Activated CD4-positive, alpha-beta T cell treated with anti-CD3 and anti-CD28 coated beads for 36 hours (primary cell): ENCODE measurements at regions not wholly inside any gene's neighbourhood (a gene's known extent, or its start where the extent isn't known, plus 50 kb on each side); places are given as distances from the start of the nearest gene placed in this dataset.

ENCODE experiments used
- ATAC-seq: fragments of 200-7000 bp; cut with Tn5 transposase; one replicate; pipeline ENCODE4 v1.10.0; 2021; ENCODE audit warnings: mild to moderate bottlenecking, moderate library complexity
- CTCF ChIA-PET: fragments of 350-600 bp; sonication (Branson Sonifier 250); formaldehyde crosslinking; loops from one replicate; lab custom pipeline; 2021; ENCODE audit warnings: antibody characterized with exemption; lab: Charles Lee
- POLR2A ChIA-PET: fragments of 350-600 bp; sonication (Branson Sonifier 250); formaldehyde crosslinking; loops from one replicate; lab custom pipeline; 2021; ENCODE audit warnings: antibody characterized with exemption, inconsistent platforms; lab: Charles Lee
- DNase-seq: peaks from one replicate; pipeline ENCODE4 v3.0.0-alpha.2; 2020
- H3K27ac Mint-ChIP-seq: one replicate; pipeline ENCODE4 v1.8.0; 2021; ENCODE audit warnings: mixed read lengths
- H3K27me3 Mint-ChIP-seq: one replicate; pipeline ENCODE4 v1.8.0; 2021; ENCODE audit warnings: mixed read lengths
- H3K36me3 Mint-ChIP-seq: one replicate; pipeline ENCODE4 v1.8.0; 2021; ENCODE audit warnings: low read depth, mixed read lengths
- H3K4me1 Mint-ChIP-seq: one replicate; pipeline ENCODE4 v1.8.0; 2021; ENCODE audit warnings: mixed read lengths
- H3K4me3 Mint-ChIP-seq: one replicate; pipeline ENCODE4 v1.8.0; 2021; ENCODE audit warnings: mild to moderate bottlenecking, moderate library complexity, mixed read lengths
- H3K9me3 Mint-ChIP-seq: one replicate; pipeline ENCODE4 v1.8.0; 2021; ENCODE audit warnings: low read depth, mixed read lengths
- intact Hi-C, 2 experiments: fragments of 100-400 bp; cut with DNase I in 1 of 2; cut with micrococcal nuclease in 1 of 2; formaldehyde crosslinking; loops; one replicate each; pipeline versions ENCODE4 v1.14.2 to v1.15.1; 2022 to 2024; cut with DNase I, micrococcal nuclease

GRCh38 chr4:136908122-136908521 lies 624.2 kb downstream of the PCDH18 start:
- Mint-ChIP-seq H3K4me3 (no peak overlapping the region), H3K27me3 (no peaks in the 10 kb centered on the region), H3K9me3 (peaks cover 4% of the 10 kb centered on the region), H3K27ac (no peak overlapping the region), H3K4me1 (no peaks in the 10 kb centered on the region), H3K36me3 (no peaks in the 10 kb centered on the region)
- ChIA-PET POLR2A (no interaction called here), CTCF (no interaction called here)
- intact Hi-C loops: no loop called here
- DNase-seq (no peak), ATAC-seq (no peak)

DNA sequence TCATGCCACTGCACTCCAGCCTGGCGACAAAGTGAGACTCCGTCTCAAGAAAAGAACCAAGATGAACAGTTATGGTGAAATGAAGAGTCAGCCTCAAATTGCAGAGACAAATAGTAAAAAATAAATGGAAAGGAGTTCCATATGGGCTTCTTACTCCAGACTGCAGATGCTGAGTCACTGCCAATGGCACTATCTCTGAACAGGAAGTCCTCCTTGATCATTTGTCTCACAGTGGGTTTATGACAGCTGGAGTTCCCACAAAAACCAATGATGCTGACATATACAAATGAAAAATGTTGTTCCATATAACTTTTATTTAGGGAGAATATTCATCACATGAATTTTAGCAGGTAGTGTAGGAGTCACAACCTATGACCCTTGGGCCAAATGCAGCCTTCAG lies 631.6 kb downstream of the PCDH18 start:
- Mint-ChIP-seq H3K27ac (no peak overlapping the region), H3K4me3 (no peak overlapping the region), H3K4me1 (no peaks in the 10 kb centered on the region), H3K27me3 (no peaks in the 10 kb centered on the region), H3K9me3 (no peaks in the 10 kb centered on the region), H3K36me3 (no peaks in the 10 kb centered on the region)
- intact Hi-C loops: no loop called here
- CTCF ChIA-PET: interaction anchor here (0.9 kb wide), 1 partner anchor 18 kb away, joined by 3 read pairs; no protein-coding TSS in a partner anchor
- POLR2A ChIA-PET: no interaction called here
- DNase-seq (no peak), ATAC-seq (no peak)

- intact Hi-C loops: no loop called here
- Mint-ChIP-seq H3K36me3 (no peaks in the 10 kb centered on the region), H3K9me3 (no peaks in the 10 kb centered on the region), H3K27ac (no peak overlapping the region), H3K4me3 (no peak overlapping the region), H3K27me3 (no peaks in the 10 kb centered on the region), H3K4me1 (no peaks in the 10 kb centered on the region)
- ChIA-PET POLR2A (no interaction called here), CTCF (no interaction called here)
- ATAC-seq: no peak
- no peak for DNase-seq
These were observed 633.6 kb downstream of the PCDH18 start for GRCh38 chr4:136898590-136899248.

GRCh38 chr4:136893573-136893972 lies 638.7 kb downstream of the PCDH18 start:
- H3K9me3 Mint-ChIP-seq: no peaks in the 10 kb centered on the region
- no peaks in the 10 kb centered on the region for H3K27me3 Mint-ChIP-seq
- ATAC-seq: no peak
- no peaks in the 10 kb centered on the region for H3K36me3 Mint-ChIP-seq
- ChIA-PET CTCF (interaction anchor here (0.6 kb wide), 1 partner anchor 62 kb away, joined by 3 read pairs; no protein-coding TSS in a partner anchor), POLR2A (no interaction called here)
- no peaks in the 10 kb centered on the region for H3K4me1 Mint-ChIP-seq
- H3K4me3 Mint-ChIP-seq: no peak overlapping the region
- intact Hi-C loops: no loop called here
- H3K27ac Mint-ChIP-seq: no peak overlapping the region
- no peak for DNase-seq

DNA sequence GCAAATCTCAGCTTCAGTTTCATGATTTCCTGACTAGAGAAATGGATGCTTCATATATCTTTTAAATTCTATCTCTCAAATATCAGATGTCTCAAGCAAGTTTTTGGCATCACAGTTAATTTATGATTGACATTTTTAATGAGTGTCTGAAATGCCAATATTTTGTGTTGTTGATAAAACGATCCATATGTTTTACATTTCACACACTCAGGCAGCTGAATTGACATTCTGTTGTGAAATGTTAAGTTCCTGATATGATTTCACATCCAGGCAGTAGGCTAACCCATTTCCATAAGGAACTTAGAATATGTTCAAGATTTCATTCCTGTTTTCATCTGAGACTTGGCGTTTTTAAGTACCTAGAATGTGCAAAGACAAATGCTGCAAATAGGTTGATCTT lies 650.6 kb downstream of the PCDH18 start:
- no peaks in the 10 kb centered on the region for H3K4me1 Mint-ChIP-seq
- H3K36me3 Mint-ChIP-seq: no peaks in the 10 kb centered on the region
- intact Hi-C loops: no loop called here
- no peaks in the 10 kb centered on the region for H3K9me3 Mint-ChIP-seq
- no peak for ATAC-seq
- ChIA-PET CTCF (no interaction called here), POLR2A (no interaction called here)
- H3K27ac Mint-ChIP-seq: no peak overlapping the region
- no peaks in the 10 kb centered on the region for H3K27me3 Mint-ChIP-seq
- DNase-seq: no peak
- H3K4me3 Mint-ChIP-seq: no peak overlapping the region

DNA sequence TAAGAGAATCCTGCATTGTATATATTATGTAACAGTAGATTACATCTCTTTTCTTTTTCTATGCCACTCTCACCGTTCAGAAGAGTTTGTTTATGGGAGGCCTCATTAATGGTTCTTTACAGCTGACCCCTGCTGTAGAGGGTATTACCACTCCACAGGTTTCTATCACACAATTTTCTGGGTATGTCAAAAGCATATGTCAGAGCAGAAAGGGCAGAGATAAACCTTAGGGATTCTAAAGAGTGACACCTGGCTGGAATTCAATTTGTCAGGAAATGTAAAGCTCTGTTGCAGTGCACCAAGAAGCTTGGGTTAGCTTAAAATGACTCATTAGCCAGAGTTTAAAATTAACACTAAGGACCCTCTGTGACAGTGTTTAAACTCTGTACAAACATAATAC lies 658.7 kb downstream of the PCDH18 start:
- ATAC-seq (no peak), DNase-seq (no peak)
- Mint-ChIP-seq H3K36me3 (no peaks in the 10 kb centered on the region), H3K27ac (no peak overlapping the region), H3K4me3 (no peak overlapping the region), H3K4me1 (no peaks in the 10 kb centered on the region), H3K9me3 (no peaks in the 10 kb centered on the region), H3K27me3 (no peaks in the 10 kb centered on the region)
- intact Hi-C loops: no loop called here
- ChIA-PET POLR2A (no interaction called here), CTCF (interaction anchor here (0.7 kb wide), 1 partner anchor 11 kb away, joined by 3 read pairs; no protein-coding TSS in a partner anchor)

- ATAC-seq: no peak
- H3K9me3 Mint-ChIP-seq: no peaks in the 10 kb centered on the region
- DNase-seq: no peak
- intact Hi-C loops: no loop called here
- ChIA-PET CTCF (no interaction called here), POLR2A (no interaction called here)
- no peak overlapping the region for H3K4me3 Mint-ChIP-seq
- H3K27me3 Mint-ChIP-seq: no peaks in the 10 kb centered on the region
- no peak overlapping the region for H3K27ac Mint-ChIP-seq
- H3K36me3 Mint-ChIP-seq: no peaks in the 10 kb centered on the region
- H3K4me1 Mint-ChIP-seq: no peaks in the 10 kb centered on the region
These were observed 664.8 kb downstream of the PCDH18 start for GRCh38 chr4:136867465-136867864.

- no peak overlapping the region for H3K4me3 Mint-ChIP-seq
- H3K27ac Mint-ChIP-seq: no peak overlapping the region
- ChIA-PET POLR2A (no interaction called here), CTCF (interaction anchor here (0.7 to 2.7 kb wide), 3 partner anchors 11 to 325 kb away, joined by 3 to 12 read pairs (median 3); no protein-coding TSS in a partner anchor)
- H3K36me3 Mint-ChIP-seq: no peaks in the 10 kb centered on the region
- intact Hi-C loops: no loop called here
- no peaks in the 10 kb centered on the region for H3K27me3 Mint-ChIP-seq
- no peak for DNase-seq
- ATAC-seq: no peak
- no peaks in the 10 kb centered on the region for H3K9me3 Mint-ChIP-seq
- H3K4me1 Mint-ChIP-seq: no peaks in the 10 kb centered on the region
These were observed 666.8 kb downstream of the PCDH18 start for GRCh38 chr4:136865526-136865925.

- Mint-ChIP-seq H3K27me3 (no peaks in the 10 kb centered on the region), H3K36me3 (no peaks in the 10 kb centered on the region), H3K9me3 (no peaks in the 10 kb centered on the region), H3K4me1 (no peaks in the 10 kb centered on the region), H3K27ac (no peak overlapping the region), H3K4me3 (no peak overlapping the region)
- CTCF ChIA-PET: interaction anchor here (0.7 to 2.7 kb wide), 9 partner anchors 8 to 325 kb away, joined by 3 to 12 read pairs (median 3); no protein-coding TSS in a partner anchor
- DNase-seq (peak; percentile 42), ATAC-seq (peak; percentile 49)
- intact Hi-C loops: no loop called here
- POLR2A ChIA-PET: no interaction called here
These were observed 667.6 kb downstream of the PCDH18 start for GRCh38 chr4:136864604-136865185.

DNA sequence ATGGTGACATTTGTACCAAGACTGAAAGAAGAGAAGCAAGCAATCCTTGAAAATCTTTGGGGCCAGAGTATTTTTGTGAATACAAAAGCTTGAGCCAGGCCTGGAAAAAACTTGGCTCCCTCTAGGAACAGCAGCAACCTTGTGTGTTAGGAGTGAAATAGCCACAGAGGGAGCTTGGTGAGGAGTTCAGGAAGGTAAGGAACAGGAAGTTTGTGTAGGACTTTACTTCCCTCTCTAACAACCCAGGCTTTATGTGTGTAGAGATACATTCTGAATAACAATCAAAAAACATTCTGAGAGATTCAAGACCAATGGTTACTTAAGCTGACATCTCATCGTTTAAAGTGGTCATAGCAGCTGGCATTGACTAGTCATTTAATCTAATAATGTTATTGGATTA lies 668.5 kb downstream of the PCDH18 start:
- CTCF ChIA-PET: interaction anchor here (1.0 to 2.7 kb wide), 4 partner anchors 9 to 74 kb away, joined by 3 to 12 read pairs (median 4); no protein-coding TSS in a partner anchor
- H3K9me3 Mint-ChIP-seq: no peaks in the 10 kb centered on the region
- H3K36me3 Mint-ChIP-seq: no peaks in the 10 kb centered on the region
- POLR2A ChIA-PET: no interaction called here
- ATAC-seq (no peak), DNase-seq (no peak)
- no peak overlapping the region for H3K27ac Mint-ChIP-seq
- no peaks in the 10 kb centered on the region for H3K27me3 Mint-ChIP-seq
- H3K4me1 Mint-ChIP-seq: no peaks in the 10 kb centered on the region
- intact Hi-C loops: no loop called here
- no peak overlapping the region for H3K4me3 Mint-ChIP-seq

DNA sequence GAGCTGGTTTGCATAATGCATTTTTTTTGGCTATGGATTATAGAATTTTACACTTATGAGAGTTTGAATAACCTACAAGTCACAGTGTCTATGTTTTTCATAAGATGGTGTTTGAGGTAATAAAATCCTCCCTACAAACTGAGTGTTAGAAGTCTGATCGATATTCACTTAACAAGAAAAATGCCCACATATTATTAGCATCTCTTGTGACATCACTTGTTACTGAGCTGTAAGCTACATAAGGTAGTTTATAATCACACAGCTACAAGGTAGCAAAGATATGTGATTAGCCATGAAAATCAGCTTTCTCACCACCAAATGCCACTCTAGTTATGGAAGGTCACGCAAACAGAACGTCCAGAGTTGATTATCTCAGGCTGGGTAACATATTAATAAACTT lies 669.6 kb downstream of the PCDH18 start:
- H3K9me3 Mint-ChIP-seq: no peaks in the 10 kb centered on the region
- ChIA-PET POLR2A (no interaction called here), CTCF (interaction anchor here (1.0 kb wide), 2 partner anchors 11 to 638 kb away, joined by 3 read pairs; no protein-coding TSS in a partner anchor)
- DNase-seq (no peak), ATAC-seq (no peak)
- H3K4me3 Mint-ChIP-seq: no peak overlapping the region
- H3K4me1 Mint-ChIP-seq: no peaks in the 10 kb centered on the region
- intact Hi-C loops: no loop called here
- H3K27ac Mint-ChIP-seq: no peak overlapping the region
- H3K36me3 Mint-ChIP-seq: no peaks in the 10 kb centered on the region
- H3K27me3 Mint-ChIP-seq: no peaks in the 10 kb centered on the region

GRCh38 chr4:136861091-136861490 lies 671.2 kb downstream of the PCDH18 start:
- no peak for ATAC-seq
- CTCF ChIA-PET: no interaction called here

More at GRCh38 chr4:136861091-136861490, 671.2 kb downstream of the PCDH18 start:
- POLR2A ChIA-PET: no interaction called here
- no peak overlapping the region for H3K4me3 Mint-ChIP-seq
- intact Hi-C loops: no loop called here
- H3K27ac Mint-ChIP-seq: no peak overlapping the region
- no peak for DNase-seq
- H3K4me1 Mint-ChIP-seq: no peaks in the 10 kb centered on the region
- H3K36me3 Mint-ChIP-seq: no peaks in the 10 kb centered on the region
- no peaks in the 10 kb centered on the region for H3K27me3 Mint-ChIP-seq
- H3K9me3 Mint-ChIP-seq: no peaks in the 10 kb centered on the region
